ENCODE measurements at regions not wholly inside any gene's neighbourhood (a gene's known extent, or its start where the extent isn't known, plus 50 kb on each side); places are given as distances from the start of the nearest gene placed in this dataset.

- no peak for DNase-seq
Measured at GRCh38 chr15:77688693-77689092, 56.0 kb upstream of the LINGO1 start.

GRCh38 chr15:77688266-77688665, 55.6 kb upstream of the LINGO1 start:
- DNase-seq: no peak

- no peak for DNase-seq
Measured at GRCh38 chr15:77685082-77685815, 52.5 kb upstream of the LINGO1 start.

- no peak for DNase-seq
Measured at GRCh38 chr15:77684341-77685081, 51.8 kb upstream of the LINGO1 start.

GRCh38 chr15:77682564-77682963, 49.9 kb upstream of the LINGO1 start:
- no peak for DNase-seq

Data from anterior cingulate cortex (tissue), 58 donors.